LNCAP (cell line): ENCODE measurements at regions not wholly inside any gene's neighbourhood (a gene's known extent, or its start where the extent isn't known, plus 50 kb on each side); places are given as distances from the start of the nearest gene placed in this dataset.

Experiments used
- TF ChIP-seq, protein P1 (sequence below): fragments of 450-650 bp; IDR thresholded peaks from 2 replicates; pipeline ENCODE4 v1.5.1; 2017; ENCODE audit warnings: mild to moderate bottlenecking

DNA sequence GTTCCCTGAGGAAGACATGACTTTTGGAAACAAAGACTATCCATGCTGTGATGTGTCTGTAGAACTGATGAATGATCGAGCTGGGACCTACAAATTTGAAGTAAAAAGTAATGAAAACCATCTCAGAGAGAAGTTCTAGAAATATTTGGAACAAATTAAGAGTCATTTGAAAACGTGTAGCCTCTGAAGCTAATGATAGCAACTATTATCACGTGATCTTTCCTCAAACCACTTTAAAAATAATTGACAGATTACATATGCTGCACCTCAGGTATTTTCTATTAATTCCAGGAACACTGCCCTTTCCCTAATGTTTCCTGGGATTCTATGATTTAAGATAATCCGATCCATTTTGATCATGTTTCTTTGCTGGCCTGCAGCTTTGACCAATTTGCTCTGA is 990.3 kb downstream of the CDH8 start:
- TF ChIP-seq, protein P1, sequence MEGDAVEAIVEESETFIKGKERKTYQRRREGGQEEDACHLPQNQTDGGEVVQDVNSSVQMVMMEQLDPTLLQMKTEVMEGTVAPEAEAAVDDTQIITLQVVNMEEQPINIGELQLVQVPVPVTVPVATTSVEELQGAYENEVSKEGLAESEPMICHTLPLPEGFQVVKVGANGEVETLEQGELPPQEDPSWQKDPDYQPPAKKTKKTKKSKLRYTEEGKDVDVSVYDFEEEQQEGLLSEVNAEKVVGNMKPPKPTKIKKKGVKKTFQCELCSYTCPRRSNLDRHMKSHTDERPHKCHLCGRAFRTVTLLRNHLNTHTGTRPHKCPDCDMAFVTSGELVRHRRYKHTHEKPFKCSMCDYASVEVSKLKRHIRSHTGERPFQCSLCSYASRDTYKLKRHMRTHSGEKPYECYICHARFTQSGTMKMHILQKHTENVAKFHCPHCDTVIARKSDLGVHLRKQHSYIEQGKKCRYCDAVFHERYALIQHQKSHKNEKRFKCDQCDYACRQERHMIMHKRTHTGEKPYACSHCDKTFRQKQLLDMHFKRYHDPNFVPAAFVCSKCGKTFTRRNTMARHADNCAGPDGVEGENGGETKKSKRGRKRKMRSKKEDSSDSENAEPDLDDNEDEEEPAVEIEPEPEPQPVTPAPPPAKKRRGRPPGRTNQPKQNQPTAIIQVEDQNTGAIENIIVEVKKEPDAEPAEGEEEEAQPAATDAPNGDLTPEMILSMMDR = no peak

DNA sequence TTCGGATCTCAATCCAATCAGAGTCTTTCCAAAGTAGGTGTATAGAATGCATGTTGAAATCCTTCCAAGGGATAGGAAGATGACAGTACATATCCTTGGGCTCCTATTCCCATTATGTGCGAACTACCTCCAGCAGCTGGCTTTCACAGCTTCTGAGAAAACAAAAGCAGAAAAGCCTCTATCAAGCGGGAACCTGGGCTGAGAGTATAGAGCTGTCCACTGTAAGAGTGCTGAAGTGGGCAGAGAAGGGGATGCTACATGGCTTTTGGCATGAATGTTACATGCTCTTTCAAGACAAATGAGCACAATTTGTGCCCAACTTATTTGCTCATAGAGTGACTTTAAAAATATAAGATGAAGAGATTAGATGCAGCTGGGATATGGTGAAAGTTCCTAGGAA is 993.5 kb downstream of the CDH8 start:
- TF ChIP-seq, protein P1 = no peak

DNA sequence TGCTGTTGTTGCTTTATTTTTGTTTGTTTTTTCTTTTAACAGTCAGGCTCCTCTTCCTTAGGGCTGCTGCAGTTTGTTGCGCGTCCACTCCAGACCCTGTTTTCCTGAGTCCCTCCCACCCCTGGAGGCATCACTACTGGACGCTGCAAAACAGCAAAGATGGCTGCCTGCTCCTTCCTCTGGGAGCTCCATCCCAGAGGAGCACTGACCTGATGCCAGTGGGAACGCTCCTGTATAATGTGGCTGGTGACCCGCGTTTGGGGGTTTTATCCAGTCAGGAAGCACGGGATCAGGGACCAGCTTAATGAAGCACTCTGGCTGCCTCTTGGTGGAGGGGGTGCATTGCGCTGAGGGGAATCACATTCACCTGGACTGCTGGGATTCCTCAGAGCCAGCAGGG is 1005.6 kb downstream of the CDH8 start:
- TF ChIP-seq, protein P1 = no peak

DNA sequence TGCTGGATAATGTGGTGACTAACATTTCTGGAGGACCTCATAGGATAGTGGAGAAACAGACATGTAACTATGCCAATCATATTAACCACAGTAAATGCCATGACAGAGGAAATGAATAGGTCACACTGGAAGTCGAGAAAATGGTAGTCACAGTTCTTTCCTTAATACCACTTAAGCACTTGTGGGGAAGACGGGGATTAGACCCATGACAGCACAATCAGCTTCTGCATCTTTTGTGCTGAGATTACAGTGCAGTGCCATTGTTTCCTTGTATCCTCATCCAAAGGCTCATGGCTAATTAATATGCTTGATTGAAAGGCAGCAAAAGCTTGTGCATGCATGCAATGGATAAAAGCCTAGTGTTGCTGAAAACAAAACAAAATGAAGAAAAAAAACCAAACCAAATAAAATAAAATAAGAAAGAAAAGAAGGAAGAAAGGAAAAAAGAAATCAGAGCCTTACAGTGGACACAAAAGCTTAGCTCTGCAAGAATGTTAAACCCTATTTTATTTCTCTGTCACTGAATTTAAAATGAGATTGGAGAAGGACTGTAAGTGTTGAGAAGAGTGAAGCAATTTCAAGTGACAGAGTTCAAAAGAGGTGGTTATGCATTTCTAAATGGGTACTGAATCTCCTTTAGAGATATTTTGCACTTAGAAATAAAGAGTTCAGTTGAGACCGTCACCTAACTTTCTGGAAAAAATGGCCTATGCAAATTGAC is 1011.9 kb downstream of the CDH8 start:
- TF ChIP-seq, protein P1 = no peak

DNA sequence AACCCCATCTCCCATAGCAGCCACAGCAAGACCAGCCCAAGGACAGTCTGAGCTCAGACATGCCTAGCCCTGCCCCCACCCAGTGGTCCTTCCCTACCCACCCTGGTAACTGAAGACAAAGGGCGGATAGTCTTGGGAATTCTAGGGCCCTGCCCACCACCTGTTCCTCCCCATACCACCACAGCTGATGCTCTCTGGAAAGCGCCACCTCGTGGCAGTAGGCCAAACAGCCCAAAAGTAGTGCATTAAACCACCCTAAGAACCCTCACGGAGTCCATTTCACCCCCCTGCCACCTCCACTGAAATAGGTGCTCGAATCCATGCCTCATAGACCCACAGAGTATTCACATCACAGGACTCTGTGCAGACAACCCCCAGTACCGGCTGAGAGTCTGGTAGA is 1021.4 kb downstream of the CDH8 start:
- TF ChIP-seq, protein P1 = 0 out of 2 replicates have a peak, but pooled peaks have one; percentile 11

DNA sequence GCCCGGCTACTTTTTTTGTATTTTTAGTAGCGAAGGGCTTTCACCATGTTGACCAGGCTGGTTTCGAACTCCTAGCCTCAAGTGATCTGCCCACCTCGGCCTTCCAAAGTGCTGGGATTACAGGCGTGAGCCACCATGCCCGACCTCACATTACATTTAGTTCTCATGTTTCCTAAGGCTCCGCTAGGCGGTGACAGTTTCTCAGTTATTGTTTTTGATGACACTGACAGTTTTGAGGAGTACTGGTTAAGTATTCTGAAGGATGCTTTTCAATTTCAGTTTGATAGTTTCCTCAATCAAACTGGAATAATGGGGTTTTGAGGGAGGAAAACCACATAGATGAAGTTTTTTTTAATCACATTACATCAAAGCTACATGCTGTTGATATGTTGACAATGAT is 1028.5 kb downstream of the CDH8 start:
- TF ChIP-seq, protein P1 = no peak

GRCh38 chr16:61005952-61006351 is 1030.3 kb downstream of the CDH8 start:
- TF ChIP-seq, protein P1 = no peak
